ENCODE measurements at regions not wholly inside any gene's neighbourhood (a gene's known extent, or its start where the extent isn't known, plus 50 kb on each side); places are given as distances from the start of the nearest gene placed in this dataset.

DNA sequence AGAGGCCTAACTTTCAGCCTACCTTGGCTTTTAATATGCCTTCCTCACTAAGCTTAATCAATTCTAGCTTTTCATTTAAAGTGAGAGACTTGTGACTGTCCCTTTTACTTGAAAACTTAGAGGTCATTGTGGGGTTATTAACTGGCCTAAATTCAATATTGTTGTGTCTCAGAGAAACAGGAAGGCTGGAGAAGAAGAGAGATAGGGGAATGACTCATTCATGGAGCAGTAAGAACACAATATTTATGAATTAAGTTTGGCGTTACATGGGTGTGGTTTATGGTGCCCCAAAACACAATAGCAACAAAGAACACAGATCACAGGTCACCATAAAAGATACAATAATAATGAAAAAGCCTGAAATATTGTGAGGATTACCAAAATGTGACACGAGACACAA is 612.1 kb downstream of the TBC1D4 start:
- no peak for DNase-seq (ENCODE audit: low spot score)

DNA sequence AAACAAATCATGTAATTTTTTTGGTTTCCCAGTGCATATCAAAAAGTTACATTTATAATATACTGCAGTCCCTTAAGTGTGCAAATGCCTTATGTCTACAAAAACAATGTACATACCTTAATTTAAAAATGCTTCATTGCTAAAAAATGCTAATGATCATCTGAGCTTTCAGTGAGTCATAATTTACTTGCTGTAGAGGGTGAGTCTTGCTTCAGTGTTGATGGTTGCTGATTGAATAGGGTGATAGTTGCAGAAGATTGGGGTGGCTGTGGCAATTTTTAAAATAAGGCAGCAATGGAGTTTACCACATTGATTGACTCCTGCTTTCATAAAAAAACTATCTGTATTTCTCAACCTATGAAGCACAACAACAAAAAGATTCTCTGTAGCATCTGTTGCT is 613.9 kb downstream of the TBC1D4 start:
- DNase-seq (ENCODE audit: low spot score), result no peak

DNA sequence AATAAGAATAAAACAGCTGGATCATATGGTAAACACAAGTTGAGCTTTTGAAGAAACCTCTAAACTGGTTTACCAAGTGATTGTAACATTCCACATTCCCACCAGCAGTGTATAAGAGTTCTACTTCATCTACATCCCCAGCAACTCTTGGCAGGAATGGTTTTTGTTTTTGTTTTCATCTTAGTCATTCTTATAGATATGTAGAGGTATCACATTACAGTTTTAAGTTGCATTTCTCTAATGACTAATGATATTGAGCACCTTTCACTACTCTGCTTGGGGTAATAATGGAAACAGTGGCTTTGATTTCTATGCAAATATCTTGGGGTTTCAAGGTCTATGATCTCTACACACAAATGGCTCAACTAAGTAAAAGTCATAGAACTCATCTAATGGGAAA is 614.5 kb downstream of the TBC1D4 start:
- no peak for DNase-seq (ENCODE audit: low spot score)

DNA sequence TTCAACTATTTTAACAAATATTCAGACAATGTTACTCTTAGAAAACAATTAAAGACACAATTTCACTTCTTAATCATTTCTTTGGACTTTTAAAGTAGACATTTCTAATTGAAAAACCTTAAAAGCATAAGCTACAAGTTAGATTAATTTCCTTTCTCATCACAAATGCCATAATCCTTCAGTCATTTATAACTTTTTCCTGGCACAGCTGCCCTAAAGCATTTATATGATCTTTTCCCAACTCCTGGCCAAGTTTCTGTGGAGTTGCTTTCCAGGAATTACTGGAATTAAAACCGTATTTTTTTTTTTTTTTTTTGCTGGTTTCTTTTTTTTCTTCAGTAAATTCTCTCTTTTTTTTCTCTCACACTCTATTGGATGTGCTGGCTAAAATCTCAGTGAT is 615.9 kb downstream of the TBC1D4 start:
- no peak for DNase-seq (ENCODE audit: low spot score)

DNA sequence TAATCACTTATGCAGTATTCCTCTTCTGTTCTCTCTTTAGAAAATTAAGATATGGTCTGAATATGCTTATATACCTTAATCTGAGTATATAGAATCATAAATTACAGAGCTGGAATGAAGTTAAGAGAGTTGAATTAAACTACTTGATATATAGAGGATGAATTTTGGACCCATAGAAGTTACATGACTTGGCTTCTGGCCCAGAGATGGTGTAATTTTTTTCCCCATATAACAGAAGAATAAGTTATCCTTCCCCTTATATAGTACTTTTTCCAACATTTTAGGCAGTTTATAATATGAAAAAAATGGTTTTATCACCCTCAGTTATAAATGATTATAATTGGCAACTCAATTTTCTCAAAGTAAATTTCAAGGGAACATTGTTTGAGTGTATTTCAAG is 616.3 kb downstream of the TBC1D4 start:
- DNase-seq (ENCODE audit: low spot score), result no peak

DNA sequence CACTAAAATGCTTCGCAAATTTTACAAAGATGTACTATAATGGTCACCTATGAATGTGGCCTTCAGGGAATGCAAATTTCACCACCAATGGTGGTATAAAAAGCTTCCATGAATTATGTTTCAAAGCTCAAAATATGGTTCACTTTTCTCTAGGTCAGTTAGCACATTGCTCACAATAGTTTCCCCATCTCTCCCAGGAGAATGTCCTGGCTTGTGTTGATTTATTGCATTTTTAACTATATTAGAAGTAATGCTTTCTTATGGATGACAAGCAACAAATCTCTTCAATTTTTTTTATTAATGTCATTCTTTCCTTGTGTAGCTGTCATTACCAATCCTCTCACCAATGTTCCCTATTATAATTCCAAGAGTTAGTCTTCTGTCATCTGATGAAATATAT is 621.2 kb downstream of the TBC1D4 start:
- DNase-seq (ENCODE audit: low spot score), result no peak

DNA sequence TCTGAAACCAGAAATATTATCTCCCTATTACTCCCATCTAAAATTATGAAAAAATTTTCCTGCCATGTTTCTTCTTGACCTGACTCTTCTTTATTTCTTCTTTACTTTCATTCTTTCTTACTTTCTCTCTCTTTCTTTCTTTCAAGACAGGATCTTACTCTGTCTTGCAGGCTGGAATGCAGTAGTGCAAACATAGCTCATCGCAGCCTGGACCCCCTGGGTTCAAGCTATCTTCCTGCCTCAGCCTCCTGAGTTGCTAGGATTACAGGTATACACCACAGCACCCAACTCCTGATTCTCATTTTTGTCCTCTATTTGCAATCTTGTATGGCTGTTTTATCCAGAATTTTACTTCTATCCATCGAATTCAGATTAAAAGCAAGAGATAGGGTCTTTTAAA is 631.1 kb downstream of the TBC1D4 start:
- no peak for DNase-seq (ENCODE audit: low spot score)

DNA sequence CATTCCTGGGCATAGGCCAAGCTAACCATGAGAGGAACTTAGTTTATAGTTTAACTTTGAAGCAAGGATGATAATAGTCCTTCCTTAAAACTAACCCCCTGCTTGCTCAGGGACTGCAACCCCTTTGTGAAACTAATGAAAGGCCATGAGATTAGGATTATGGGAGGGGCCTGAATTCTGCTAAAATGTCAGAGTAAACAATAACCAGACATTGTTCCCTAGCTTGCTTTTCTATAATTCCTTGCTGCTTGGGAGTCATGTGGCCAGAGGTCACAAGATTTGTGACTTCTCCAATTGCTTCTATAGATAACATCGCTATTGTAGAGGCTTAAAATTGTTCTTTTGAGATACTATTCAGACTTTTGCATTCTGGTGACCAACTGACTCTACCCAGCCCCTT is 634.0 kb downstream of the TBC1D4 start:
- DNase-seq (ENCODE audit: low spot score), result no peak

DNA sequence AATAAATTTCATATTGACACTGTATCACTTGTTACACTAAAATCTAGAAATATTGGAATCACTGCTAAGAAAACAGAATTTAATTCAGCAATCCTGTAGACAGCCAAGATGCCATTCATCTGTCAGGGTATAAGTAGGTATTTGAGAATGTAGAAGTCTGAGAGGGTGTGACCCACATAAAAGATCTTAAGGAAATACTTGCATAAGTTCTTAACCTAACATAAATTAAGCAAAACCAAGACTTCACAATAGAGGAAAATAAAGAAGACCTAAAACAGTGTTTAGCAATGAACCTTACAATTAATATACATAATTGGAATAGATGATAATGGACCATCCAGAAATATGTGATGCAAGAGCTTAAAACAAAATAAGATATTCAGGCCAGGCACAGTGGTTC is 636.2 kb downstream of the TBC1D4 start:
- no peak for DNase-seq (ENCODE audit: low spot score)

DNA sequence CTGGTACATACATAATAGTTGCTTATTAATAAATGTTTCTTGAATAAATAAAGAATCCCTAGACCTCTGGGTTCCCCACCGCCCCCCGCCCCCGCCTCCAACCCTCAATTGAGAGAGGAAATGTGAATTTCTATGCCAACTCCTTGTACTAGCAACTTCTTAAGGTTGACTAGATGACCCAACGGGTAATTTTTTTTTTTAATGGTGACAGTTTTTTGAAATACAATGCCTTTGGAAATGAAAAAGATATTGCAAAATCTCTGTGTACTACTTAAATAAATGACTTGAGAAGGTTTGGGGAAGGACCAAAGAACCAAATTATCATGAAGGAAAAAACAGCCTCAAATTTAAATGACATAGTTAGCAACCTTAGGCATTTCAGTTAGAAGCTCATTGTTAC is 640.3 kb downstream of the TBC1D4 start:
- DNase-seq (ENCODE audit: low spot score), result no peak

DNA sequence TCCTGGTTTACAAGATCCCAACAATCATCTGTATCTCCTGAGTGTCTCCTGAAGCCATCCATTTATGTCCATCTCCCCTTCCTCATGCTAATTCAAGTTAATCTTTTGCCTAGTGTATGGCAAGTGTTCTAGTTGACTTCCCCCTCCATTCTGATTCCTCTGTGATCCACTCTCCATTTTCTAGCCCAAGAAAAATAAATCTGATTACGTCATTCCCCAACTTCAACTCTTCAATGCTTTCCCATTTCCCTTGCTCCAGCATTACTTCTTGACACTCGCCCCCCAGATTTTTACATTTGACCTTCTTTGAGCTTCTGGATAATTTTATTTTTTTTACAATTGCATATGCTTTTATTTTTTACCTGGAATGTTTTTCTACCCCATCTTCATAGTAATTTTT is 640.8 kb downstream of the TBC1D4 start:
- no peak for DNase-seq (ENCODE audit: low spot score)

DNA sequence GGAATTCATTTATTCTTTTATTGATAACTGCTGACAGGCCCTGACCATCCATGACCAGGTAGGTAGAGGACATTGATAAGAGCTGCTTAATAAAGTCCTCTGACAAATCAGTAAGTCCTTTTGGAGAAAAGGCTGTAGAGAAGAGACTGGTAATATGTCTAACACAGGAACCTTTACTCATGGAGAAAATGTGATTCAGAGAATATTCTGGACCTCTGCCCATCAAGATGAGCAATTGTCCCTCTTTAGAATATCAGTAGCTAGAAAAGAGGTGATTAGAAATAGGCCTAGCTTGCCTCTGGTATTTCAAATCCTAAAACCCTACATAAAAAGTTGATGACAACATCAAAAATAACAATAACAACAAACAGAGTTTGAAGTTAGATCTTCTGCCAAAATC is 642.3 kb downstream of the TBC1D4 start:
- DNase-seq (ENCODE audit: low spot score), result no peak

DNA sequence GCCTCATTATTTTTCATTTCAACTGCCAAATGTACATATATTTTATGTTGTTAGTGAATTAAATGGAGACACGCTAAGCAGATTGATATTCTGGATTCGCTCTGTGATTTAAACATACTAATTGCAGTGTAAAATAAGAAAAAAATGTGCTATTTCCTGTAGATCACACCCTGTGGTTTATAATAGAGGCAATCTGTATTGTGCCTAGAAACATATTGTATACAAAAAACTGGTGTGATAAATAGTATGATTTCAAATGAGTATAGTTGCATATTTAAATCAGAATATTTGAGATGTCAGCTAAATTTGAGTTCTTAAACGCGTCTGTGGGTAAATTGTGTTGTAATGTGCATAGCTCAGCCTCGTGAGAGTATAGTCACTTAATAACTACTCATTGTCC is 643.9 kb downstream of the TBC1D4 start:
- DNase-seq (ENCODE audit: low spot score), result no peak

DNA sequence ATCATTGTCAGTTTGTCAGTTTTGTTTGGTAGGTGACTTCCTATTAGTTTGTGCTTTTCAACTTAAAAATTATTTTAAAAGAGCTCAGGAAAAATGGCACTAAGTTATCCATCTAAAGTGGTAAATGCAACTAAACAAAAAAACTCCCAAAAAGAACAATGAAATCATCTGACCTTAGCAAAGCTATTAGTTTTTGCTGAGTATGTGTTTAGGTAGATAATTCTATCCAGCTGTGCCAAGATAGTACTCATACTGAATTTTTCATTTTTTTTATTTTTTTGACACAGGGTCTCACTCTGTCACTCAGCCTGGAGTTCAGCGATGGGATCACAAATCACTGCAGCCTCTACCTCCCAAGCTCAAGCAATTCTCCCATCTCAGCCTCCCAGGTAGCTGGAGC is 645.3 kb downstream of the TBC1D4 start:
- no peak for DNase-seq (ENCODE audit: low spot score)

DNA sequence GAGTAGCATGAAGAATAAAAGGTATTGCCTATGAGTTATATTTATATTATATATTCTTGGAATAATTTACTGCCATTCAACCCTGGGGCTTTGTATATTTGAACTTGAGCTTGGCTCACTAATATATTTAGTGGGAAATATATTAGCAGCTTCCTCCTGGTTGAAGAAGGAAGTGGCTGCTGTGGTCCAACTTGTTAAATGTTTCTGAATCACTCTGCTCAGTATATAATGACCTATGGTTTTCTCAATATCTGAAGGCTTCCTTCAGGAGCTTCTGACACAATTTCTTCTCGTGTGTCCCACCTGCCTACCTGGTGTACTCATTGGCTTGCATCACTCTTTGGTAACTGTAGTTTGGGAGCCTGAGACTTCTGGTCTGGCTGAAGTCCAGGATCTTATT is 646.4 kb downstream of the TBC1D4 start:
- no peak for DNase-seq (ENCODE audit: low spot score)

DNA sequence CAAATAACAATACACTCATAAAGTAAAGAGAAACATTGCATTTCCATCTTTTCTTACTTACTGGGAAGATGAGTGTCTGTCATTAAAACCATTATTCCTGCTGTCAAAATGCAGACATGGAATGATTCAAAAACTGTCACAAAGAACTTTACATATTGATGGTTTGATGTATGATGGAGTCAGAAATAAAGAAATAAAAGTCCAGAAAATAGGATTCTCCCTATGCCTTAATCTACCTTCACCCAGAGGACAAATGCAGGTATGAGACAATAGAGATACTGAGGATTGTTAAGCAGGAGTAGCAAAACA is 656.1 kb downstream of the TBC1D4 start:
- DNase-seq (ENCODE audit: low spot score), result no peak

DNA sequence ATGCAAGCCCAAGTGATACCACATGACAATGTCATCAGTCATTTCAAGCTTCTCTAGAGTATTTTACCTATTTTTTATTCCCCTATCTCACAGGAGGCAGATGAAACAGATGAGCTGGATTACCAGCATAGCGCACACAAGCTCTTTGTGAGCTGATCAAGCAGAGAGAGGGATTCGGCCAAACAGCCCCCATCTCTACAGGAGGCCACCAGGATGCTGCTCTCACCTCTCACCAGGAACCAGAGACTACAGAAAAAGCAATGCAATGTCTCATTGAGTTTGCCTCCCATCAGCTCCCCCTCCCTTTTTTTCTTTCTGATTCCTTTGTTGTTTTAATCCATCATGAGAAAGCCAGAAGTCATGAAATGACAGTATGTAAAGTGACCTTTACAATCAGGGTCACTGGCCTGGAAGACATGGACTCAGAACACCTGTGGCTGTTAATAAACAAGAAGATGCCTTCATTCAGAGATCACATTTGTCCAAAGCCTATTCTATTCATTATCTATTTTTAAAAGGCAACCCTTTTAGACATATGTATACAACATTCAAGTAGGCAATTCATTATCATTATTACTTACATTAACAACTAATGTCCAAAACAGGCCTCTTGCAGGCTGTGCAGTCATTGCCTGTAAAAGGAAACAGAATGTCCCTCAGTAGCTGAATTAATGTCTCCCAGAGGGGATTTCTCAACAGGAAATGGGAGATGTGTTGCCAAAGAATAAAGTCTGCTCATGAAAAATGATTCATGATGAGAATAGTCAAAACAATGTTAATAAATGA is 656.6 kb downstream of the TBC1D4 start:
- no peak for DNase-seq (ENCODE audit: low spot score)

DNA sequence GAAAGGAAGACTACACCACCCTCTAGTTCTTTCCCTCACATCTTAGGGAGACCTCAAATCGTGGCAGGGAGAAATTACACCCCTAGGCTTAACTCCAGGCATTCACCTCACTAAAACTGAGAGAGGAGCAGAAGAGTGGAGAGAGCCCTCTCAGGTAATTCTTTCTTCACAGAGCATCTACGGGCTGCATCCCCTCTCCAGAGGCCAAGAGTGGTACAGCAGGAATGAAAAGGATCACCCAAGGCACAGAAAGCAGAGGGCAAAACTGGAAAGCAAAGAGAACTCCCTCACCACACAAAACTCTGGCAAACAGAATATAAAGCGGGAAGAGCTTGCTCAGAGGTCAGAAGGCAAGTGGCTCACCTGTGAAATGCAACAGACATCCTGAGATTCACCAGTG is 661.2 kb downstream of the TBC1D4 start:
- no peak for DNase-seq (ENCODE audit: low spot score)

DNA sequence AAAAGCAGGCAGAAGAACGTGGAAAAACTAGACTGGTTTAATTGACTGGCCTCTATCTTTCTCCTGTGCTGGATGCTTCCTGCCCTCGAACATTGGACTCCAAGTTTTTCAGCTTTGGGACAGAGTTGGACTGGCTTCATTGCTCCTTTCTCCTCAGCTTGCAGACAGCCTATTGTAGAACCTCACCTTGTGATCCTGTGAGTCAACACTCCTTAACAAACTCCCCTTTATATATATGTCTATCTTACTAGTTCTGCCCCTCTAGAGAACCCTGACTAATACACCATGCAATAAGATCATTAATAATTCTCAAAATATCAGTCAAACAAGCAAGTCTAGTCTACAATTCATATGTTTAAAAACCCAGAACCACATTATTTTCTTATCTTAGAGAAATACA is 662.4 kb downstream of the TBC1D4 start:
- DNase-seq (ENCODE audit: low spot score), result no peak

DNA sequence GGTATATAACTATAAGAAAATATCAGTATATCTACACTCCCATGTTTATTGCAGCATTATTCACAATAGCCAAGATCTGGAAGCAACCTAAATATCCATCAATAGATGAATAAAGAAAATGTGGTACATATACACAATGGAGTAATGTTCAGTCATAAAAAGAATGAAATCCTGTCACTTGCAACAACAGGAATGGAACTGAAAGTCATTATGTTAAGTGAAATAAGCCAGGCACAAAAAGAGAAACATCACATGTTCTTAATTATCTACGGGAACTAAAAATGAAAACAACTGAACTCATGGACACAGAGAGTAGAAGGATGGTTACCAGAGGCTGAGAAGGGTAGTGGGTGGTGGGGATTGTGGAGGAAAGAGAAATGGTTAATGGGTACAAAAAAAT is 665.2 kb downstream of the TBC1D4 start:
- no peak for DNase-seq (ENCODE audit: low spot score)

DNA sequence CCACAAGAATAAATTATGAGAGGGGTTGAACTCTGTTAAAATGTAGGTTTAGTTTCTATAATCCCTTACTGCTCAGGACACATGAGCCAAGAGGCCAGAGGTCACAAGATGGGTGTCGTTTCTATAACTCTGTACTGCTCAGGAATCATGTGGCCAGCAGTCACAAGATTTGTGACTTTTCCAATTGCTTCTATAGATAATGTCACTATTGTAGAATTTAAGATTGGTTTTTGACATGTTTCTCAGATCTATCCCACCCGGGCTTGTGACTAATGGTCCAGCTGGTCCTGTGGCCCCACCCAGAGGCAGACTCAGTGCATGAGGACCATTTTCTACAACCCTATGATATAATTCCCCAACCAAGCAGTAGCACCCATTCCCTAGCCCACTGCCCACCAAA is 662.0 kb upstream of the KLF12 start:
- DNase-seq (ENCODE audit: low spot score), result no peak

DNA sequence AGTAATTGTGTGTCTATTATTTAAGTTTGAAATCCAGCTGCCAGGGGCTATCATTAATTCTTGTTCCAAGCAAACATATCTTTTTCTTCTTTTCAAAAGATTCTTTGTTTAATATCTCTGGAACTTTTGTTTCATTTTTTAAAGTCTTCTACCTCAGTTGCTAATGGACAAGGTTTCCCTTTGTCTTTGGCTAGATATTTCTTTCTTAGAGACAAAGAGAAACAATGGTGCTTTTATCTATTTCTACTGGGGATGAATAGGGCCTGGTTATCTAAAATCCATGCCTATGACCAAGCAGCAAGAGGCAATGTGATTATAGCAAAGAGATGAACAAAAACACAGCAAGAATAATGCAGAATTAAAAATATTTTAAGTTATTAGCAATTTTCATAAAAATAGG is 661.3 kb upstream of the KLF12 start:
- DNase-seq (ENCODE audit: low spot score), result no peak

DNA sequence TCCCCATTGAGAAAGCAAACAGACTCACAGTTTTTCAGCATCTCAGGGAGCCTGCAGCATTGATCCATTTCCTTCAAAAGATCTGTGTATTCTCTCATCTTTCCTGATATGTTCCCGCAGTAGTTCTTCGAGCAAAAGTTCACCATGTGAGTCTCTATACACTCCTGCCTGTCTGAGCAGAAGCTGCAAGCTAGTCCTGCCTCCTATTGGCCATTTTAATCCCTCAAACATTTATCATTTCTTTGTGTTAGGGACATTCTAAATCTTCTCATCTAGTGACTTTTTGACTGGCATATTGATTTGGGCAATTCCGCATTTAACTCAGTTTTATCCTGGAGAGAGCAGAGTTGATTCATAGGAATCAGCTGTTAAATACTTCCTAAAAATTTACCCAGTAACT is 660.4 kb upstream of the KLF12 start:
- DNase-seq (ENCODE audit: low spot score), result no peak

DNA sequence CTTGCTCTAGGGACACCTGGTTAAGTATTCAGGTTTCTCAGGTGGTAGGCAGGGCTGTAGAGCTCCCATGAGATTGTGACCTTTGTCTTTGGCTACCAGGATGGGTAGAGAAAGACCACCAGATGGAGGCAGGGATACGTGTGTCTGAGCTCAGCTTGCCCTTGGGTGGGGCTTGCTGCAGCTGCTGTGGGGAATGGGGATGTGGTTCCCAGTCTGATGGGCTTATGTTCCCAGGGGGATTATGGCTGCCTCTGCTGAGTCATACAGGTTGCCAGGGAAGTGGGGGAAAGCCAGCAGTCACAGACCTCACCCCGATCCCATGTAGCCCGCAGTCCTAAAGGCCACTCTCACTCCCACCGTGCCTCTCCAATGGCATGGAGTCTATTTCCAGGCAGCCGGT is 659.9 kb upstream of the KLF12 start:
- DNase-seq (ENCODE audit: low spot score), result no peak

DNA sequence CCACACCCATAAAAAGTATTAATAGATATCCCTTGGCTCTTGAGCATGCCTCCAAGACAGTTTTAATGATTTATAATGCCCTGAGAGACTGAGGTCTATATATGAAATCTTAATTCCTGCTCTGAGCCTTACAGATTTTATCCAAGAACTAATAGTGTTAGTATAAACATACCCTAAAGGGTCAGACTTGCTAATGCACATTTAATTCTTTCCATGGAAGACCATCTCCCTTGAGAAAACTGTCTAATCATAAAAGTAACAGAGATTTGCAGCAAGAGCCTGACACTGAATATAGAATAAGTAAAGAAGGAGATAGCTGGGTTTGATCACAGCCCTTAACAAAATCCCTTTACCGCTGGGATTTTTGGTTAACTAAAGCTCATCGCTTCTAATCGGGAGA is 650.8 kb upstream of the KLF12 start:
- no peak for DNase-seq (ENCODE audit: low spot score)
